ENCODE measurements at regions not wholly inside any gene's neighbourhood (a gene's known extent, or its start where the extent isn't known, plus 50 kb on each side); places are given as distances from the start of the nearest gene placed in this dataset.

DNA sequence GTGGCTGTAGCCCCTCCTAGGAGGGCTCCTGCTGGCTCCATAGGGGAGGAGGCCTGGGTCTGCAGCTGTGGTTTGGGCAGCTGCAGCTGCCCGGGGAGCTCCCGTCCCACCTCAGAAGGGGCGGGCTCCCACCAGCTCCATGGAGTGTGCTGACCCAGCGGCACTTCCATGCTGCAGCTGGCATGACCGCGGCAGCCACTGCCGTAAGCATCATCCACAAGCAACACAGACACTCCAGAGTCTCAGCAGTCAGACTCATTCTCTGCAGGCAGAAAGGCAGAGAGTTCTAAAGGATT is 660.1 kb upstream of the RAB6C start:
- Histone ChIP-seq H3K4me3 (ENCODE audit: low read depth in 1 of 2, low read length in 2 of 2) (no peak overlapping the region), H3K27ac (ENCODE audit: low read depth, low read length) (no peak overlapping the region), H3K27me3 (ENCODE audit: control insufficient read depth in 1 of 2, insufficient read depth in 2 of 2, low read length in 2 of 2) (no peaks in the 10 kb centered on the region), H3K36me3 (ENCODE audit: insufficient read depth, low read length) (no peaks in the 10 kb centered on the region), H3K4me1 (ENCODE audit: insufficient read depth, low read length) (no peaks in the 10 kb centered on the region), H3K9ac (ENCODE audit: low read length) (no peak overlapping the region), H3K9me3 (ENCODE audit: low read length) (no peaks in the 10 kb centered on the region)

- no peaks in the 10 kb centered on the region for H3K9me3 ChIP-seq (ENCODE audit: low read length)
These were observed 659.2 kb upstream of the RAB6C start for GRCh38 chr2:129320288-129320687.

GRCh38 chr2:129324349-129324748 is 655.1 kb upstream of the RAB6C start:
- H3K27ac ChIP-seq (ENCODE audit: low read depth, low read length), result no peak overlapping the region

More at GRCh38 chr2:129320288-129320687, 659.2 kb upstream of the RAB6C start:
- no peaks in the 10 kb centered on the region for H3K4me1 ChIP-seq (ENCODE audit: insufficient read depth, low read length)
- no peaks in the 10 kb centered on the region for H3K36me3 ChIP-seq (ENCODE audit: insufficient read depth, low read length)
- no peak overlapping the region for H3K4me3 ChIP-seq (ENCODE audit: low read depth in 1 of 2, low read length in 2 of 2)
- H3K9ac ChIP-seq (ENCODE audit: low read length), result no peak overlapping the region
- no peak overlapping the region for H3K27ac ChIP-seq (ENCODE audit: low read depth, low read length)
- no peaks in the 10 kb centered on the region for H3K27me3 ChIP-seq (ENCODE audit: control insufficient read depth in 1 of 2, insufficient read depth in 2 of 2, low read length in 2 of 2)

GRCh38 chr2:129325151-129325550 is 654.3 kb upstream of the RAB6C start:
- H3K4me1 ChIP-seq (ENCODE audit: insufficient read depth, low read length), result no peaks in the 10 kb centered on the region
- no peaks in the 10 kb centered on the region for H3K27me3 ChIP-seq (ENCODE audit: control insufficient read depth in 1 of 2, insufficient read depth in 2 of 2, low read length in 2 of 2)
- no peak overlapping the region for H3K4me3 ChIP-seq (ENCODE audit: low read depth in 1 of 2, low read length in 2 of 2)
- no peaks in the 10 kb centered on the region for H3K9me3 ChIP-seq (ENCODE audit: low read length)
- no peak overlapping the region for H3K27ac ChIP-seq (ENCODE audit: low read depth, low read length)
- no peaks in the 10 kb centered on the region for H3K36me3 ChIP-seq (ENCODE audit: insufficient read depth, low read length)
- H3K9ac ChIP-seq (ENCODE audit: low read length), result no peak overlapping the region

More at GRCh38 chr2:129324349-129324748, 655.1 kb upstream of the RAB6C start:
- Histone ChIP-seq H3K9ac (ENCODE audit: low read length) (no peak overlapping the region), H3K4me1 (ENCODE audit: insufficient read depth, low read length) (no peaks in the 10 kb centered on the region), H3K9me3 (ENCODE audit: low read length) (no peaks in the 10 kb centered on the region), H3K27me3 (ENCODE audit: control insufficient read depth in 1 of 2, insufficient read depth in 2 of 2, low read length in 2 of 2) (no peaks in the 10 kb centered on the region), H3K4me3 (ENCODE audit: low read depth in 1 of 2, low read length in 2 of 2) (no peak overlapping the region), H3K36me3 (ENCODE audit: insufficient read depth, low read length) (no peaks in the 10 kb centered on the region)

- no peaks in the 10 kb centered on the region for H3K36me3 ChIP-seq (ENCODE audit: insufficient read depth, low read length)
- no peak overlapping the region for H3K27ac ChIP-seq (ENCODE audit: low read depth, low read length)
- no peaks in the 10 kb centered on the region for H3K9me3 ChIP-seq (ENCODE audit: low read length)
- no peak overlapping the region for H3K4me3 ChIP-seq (ENCODE audit: low read depth in 1 of 2, low read length in 2 of 2)
- H3K4me1 ChIP-seq (ENCODE audit: insufficient read depth, low read length), result no peaks in the 10 kb centered on the region
- no peaks in the 10 kb centered on the region for H3K27me3 ChIP-seq (ENCODE audit: control insufficient read depth in 1 of 2, insufficient read depth in 2 of 2, low read length in 2 of 2)
- no peak overlapping the region for H3K9ac ChIP-seq (ENCODE audit: low read length)
These were observed 649.9 kb upstream of the RAB6C start for GRCh38 chr2:129329574-129329973.

DNA sequence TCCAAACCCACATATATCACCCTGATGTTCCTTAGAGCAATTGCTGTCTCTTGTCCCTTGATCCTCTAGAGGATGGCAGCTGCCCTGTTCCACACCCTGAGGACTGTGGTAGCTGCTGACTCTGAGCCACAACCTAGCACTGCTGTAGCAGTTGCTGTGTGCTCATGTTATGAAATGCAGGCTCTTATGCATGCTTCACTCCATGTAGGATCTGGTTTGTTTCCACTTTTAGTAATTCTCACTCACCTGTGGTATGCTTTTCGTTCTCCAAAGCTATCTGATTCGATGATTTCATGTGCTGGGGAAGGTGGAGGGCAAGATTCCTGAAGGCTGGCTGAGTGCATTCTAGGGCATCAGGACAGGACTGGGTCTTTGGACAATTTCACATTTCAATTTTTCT is 649.0 kb upstream of the RAB6C start:
- H3K36me3 ChIP-seq (ENCODE audit: insufficient read depth, low read length), result no peaks in the 10 kb centered on the region
- no peaks in the 10 kb centered on the region for H3K27me3 ChIP-seq (ENCODE audit: control insufficient read depth in 1 of 2, insufficient read depth in 2 of 2, low read length in 2 of 2)
- no peak overlapping the region for H3K9ac ChIP-seq (ENCODE audit: low read length)
- H3K9me3 ChIP-seq (ENCODE audit: low read length), result no peaks in the 10 kb centered on the region
- no peak overlapping the region for H3K27ac ChIP-seq (ENCODE audit: low read depth, low read length)
- H3K4me1 ChIP-seq (ENCODE audit: insufficient read depth, low read length), result no peaks in the 10 kb centered on the region
- H3K4me3 ChIP-seq (ENCODE audit: low read depth in 1 of 2, low read length in 2 of 2), result no peak overlapping the region

GRCh38 chr2:129331638-129332037 is 647.8 kb upstream of the RAB6C start:
- H3K4me3 ChIP-seq (ENCODE audit: low read depth in 1 of 2, low read length in 2 of 2), result no peak overlapping the region
- no peaks in the 10 kb centered on the region for H3K4me1 ChIP-seq (ENCODE audit: insufficient read depth, low read length)
- H3K36me3 ChIP-seq (ENCODE audit: insufficient read depth, low read length), result no peaks in the 10 kb centered on the region
- H3K9ac ChIP-seq (ENCODE audit: low read length), result no peak overlapping the region
- H3K9me3 ChIP-seq (ENCODE audit: low read length), result no peaks in the 10 kb centered on the region
- no peak overlapping the region for H3K27ac ChIP-seq (ENCODE audit: low read depth, low read length)
- H3K27me3 ChIP-seq (ENCODE audit: control insufficient read depth in 1 of 2, insufficient read depth in 2 of 2, low read length in 2 of 2), result no peaks in the 10 kb centered on the region

- Histone ChIP-seq H3K9ac (ENCODE audit: low read length) (no peak overlapping the region), H3K36me3 (ENCODE audit: insufficient read depth, low read length) (no peaks in the 10 kb centered on the region), H3K4me3 (ENCODE audit: low read depth in 1 of 2, low read length in 2 of 2) (no peak overlapping the region), H3K27me3 (ENCODE audit: control insufficient read depth in 1 of 2, insufficient read depth in 2 of 2, low read length in 2 of 2) (no peaks in the 10 kb centered on the region), H3K27ac (ENCODE audit: low read depth, low read length) (no peak overlapping the region), H3K9me3 (ENCODE audit: low read length) (no peaks in the 10 kb centered on the region), H3K4me1 (ENCODE audit: insufficient read depth, low read length) (no peaks in the 10 kb centered on the region)
These were observed 645.3 kb upstream of the RAB6C start for GRCh38 chr2:129334128-129334527.

DNA sequence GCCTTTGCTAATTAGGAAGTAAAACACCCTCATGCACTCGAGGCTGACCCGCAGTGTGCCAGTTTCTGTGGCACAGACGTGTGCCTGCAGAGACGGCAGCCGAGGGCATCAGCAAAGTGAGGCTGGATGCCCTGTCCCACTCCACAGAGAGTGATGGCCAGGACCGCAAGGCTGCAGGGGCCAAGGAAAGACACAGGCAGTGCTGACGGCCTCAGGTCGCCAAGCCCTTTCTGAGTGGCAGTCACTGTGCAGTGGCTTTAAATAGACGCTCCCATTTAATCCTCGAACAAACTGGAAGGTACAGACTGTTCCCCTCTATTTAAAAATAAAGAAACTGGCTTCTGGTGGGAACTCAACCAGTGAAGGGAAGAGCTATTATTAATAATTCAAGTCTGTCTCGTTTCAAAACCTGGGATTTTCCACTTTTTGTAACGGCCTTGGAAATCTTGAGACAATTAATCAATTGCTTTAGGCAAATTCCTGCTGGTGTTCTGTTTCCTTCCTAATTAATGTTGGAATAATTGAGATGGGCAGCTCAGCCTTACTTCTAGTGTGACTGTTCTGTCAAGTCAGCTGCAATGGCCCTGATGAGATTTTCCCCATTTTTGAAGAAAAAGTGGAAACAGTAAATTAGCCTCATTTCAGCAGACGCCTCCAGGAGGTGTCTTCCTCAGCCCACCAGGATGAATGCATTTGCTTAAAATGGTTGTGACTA is 644.6 kb upstream of the RAB6C start:
- Histone ChIP-seq H3K36me3 (ENCODE audit: insufficient read depth, low read length) (no peaks in the 10 kb centered on the region), H3K27me3 (ENCODE audit: control insufficient read depth in 1 of 2, insufficient read depth in 2 of 2, low read length in 2 of 2) (no peaks in the 10 kb centered on the region), H3K9ac (ENCODE audit: low read length) (no peak overlapping the region), H3K4me1 (ENCODE audit: insufficient read depth, low read length) (no peaks in the 10 kb centered on the region), H3K4me3 (ENCODE audit: low read depth in 1 of 2, low read length in 2 of 2) (no peak overlapping the region), H3K27ac (ENCODE audit: low read depth, low read length) (no peak overlapping the region), H3K9me3 (ENCODE audit: low read length) (no peaks in the 10 kb centered on the region)

DNA sequence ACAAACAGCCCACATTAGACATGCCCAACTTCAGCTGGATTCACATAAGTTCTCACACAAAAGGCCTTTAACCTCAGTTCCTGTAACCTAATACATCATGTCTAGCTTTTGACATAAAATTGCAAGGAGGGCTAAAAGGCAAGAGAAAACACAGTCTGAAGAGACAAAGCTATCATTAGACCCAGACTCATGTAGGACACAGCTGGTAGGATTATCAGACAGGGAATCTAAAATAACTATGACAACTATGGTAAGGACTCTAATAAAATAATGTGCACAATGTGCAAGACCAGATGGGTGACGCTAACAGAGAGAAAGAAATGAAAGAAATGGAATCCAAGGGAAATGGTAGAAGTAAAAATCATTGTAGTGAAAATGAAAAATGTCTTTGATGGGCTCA is 643.2 kb upstream of the RAB6C start:
- H3K4me1 ChIP-seq (ENCODE audit: insufficient read depth, low read length), result no peaks in the 10 kb centered on the region
- H3K27me3 ChIP-seq (ENCODE audit: control insufficient read depth in 1 of 2, insufficient read depth in 2 of 2, low read length in 2 of 2), result no peaks in the 10 kb centered on the region
- no peaks in the 10 kb centered on the region for H3K9me3 ChIP-seq (ENCODE audit: low read length)
- H3K27ac ChIP-seq (ENCODE audit: low read depth, low read length), result no peak overlapping the region
- no peaks in the 10 kb centered on the region for H3K36me3 ChIP-seq (ENCODE audit: insufficient read depth, low read length)
- no peak overlapping the region for H3K4me3 ChIP-seq (ENCODE audit: low read depth in 1 of 2, low read length in 2 of 2)
- H3K9ac ChIP-seq (ENCODE audit: low read length), result no peak overlapping the region

DNA sequence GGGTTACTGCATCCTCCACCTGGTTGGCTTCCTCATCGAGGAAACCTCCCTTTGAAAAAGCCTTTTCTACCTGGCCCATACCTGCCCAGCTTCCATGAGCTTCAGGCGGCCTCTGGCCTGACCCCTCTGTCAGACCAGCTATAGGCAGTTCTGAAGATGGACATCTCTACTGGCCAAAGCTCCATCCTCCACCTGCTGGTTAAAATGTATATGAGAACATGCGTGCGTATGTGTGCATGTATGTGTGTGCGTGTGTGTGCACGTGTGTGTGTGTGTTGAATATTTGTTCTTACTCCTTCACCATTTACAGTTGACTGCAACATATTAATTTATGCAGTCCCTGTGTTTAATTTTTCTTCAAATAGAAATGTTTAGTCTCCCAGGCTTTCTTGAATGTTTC is 642.4 kb upstream of the RAB6C start:
- no peaks in the 10 kb centered on the region for H3K4me1 ChIP-seq (ENCODE audit: insufficient read depth, low read length)
- no peak overlapping the region for H3K27ac ChIP-seq (ENCODE audit: low read depth, low read length)
- H3K9me3 ChIP-seq (ENCODE audit: low read length), result no peaks in the 10 kb centered on the region
- H3K27me3 ChIP-seq (ENCODE audit: control insufficient read depth in 1 of 2, insufficient read depth in 2 of 2, low read length in 2 of 2), result no peaks in the 10 kb centered on the region
- H3K36me3 ChIP-seq (ENCODE audit: insufficient read depth, low read length), result no peaks in the 10 kb centered on the region
- H3K4me3 ChIP-seq (ENCODE audit: low read depth in 1 of 2, low read length in 2 of 2), result no peak overlapping the region
- H3K9ac ChIP-seq (ENCODE audit: low read length), result no peak overlapping the region

- Histone ChIP-seq H3K36me3 (ENCODE audit: insufficient read depth, low read length) (no peaks in the 10 kb centered on the region), H3K9me3 (ENCODE audit: low read length) (no peaks in the 10 kb centered on the region)
These were observed 633.9 kb upstream of the RAB6C start for GRCh38 chr2:129345540-129345939.

More at GRCh38 chr2:129345540-129345939, 633.9 kb upstream of the RAB6C start:
- Histone ChIP-seq H3K4me3 (ENCODE audit: low read depth in 1 of 2, low read length in 2 of 2) (no peak overlapping the region), H3K27me3 (ENCODE audit: control insufficient read depth in 1 of 2, insufficient read depth in 2 of 2, low read length in 2 of 2) (no peaks in the 10 kb centered on the region), H3K4me1 (ENCODE audit: insufficient read depth, low read length) (no peaks in the 10 kb centered on the region), H3K27ac (ENCODE audit: low read depth, low read length) (no peak overlapping the region), H3K9ac (ENCODE audit: low read length) (no peak overlapping the region)

All from muscle layer of colon (tissue), 2 donors.